ENCODE measurements at regions not wholly inside any gene's neighbourhood (a gene's known extent, or its start where the extent isn't known, plus 50 kb on each side); places are given as distances from the start of the nearest gene placed in this dataset.

GRCh38 chr9:32725066-32725860 is 58.1 kb upstream of the TMEM215 start:
- Histone ChIP-seq H3K27ac (ENCODE audit: low read depth, low read length) (no peak overlapping the region), H4K20me1 (ENCODE audit: insufficient read depth) (no peaks in the 10 kb centered on the region), H3K9ac (ENCODE audit: low read length) (no peak overlapping the region), H3K4me2 (ENCODE audit: low read length) (no peak overlapping the region), H3K36me3 (ENCODE audit: control insufficient read depth in 1 of 2, insufficient read depth in 2 of 2, low read length in 2 of 2) (no peaks in the 10 kb centered on the region), H3K9me2 (ENCODE audit: insufficient read depth) (no peaks in the 10 kb centered on the region), H3K4me1 (ENCODE audit: control insufficient read depth in 1 of 2, insufficient read depth in 2 of 2, low read length in 2 of 2) (no peaks in the 10 kb centered on the region), H3K27me3 (ENCODE audit: insufficient read depth, low read length) (peaks cover 30% of the 10 kb centered on the region), H3K79me2 (ENCODE audit: insufficient read depth, low read length) (no peaks in the 10 kb centered on the region), H2AFZ (ENCODE audit: low read depth, low read length, poor library complexity, severe bottlenecking) (no peak overlapping the region), H3K9me3 (ENCODE audit: control insufficient read depth in 1 of 2, insufficient read depth in 1 of 2, low read depth in 1 of 2, low read length in 2 of 2) (no peaks in the 10 kb centered on the region), H3K4me3 (replicated peaks in 1 of 2; ENCODE audit: low read depth in 1 of 2, low read length in 2 of 2) (no peak overlapping the region)
- no TSS peak for BruUV-seq (replicated peaks)
- ChIA-PET POLR2A (no interaction called here), RAD21 (ENCODE audit: low non-redundant PET in 1 of 2, low total read pairs in 2 of 2, uncharacterized antibody in 2 of 2, unreplicated experiment in 2 of 2) (no interaction called here), CTCF (no interaction called here)
- DNase-seq (ENCODE audit: low read depth, low spot score) (no peak), ATAC-seq (no peak)
- intact Hi-C loops (cut with micrococcal nuclease) = no loop called here
- TF ChIP-seq EZH2 (IDR thresholded peaks at IDR 0.05) (no peak), ZFX (IDR thresholded peaks at IDR 0.05) (no peak), RAD21 (IDR thresholded peaks at IDR 0.05; ENCODE audit: low read depth) (no peak), CBX3 (IDR thresholded peaks at IDR 0.05; ENCODE audit: low read depth) (no peak), SIN3A (IDR thresholded peaks at IDR 0.05; ENCODE audit: low read depth) (no peak), YY1 (IDR thresholded peaks at IDR 0.05; ENCODE audit: extremely low read depth, insufficient replicate concordance, low read depth, low read length) (no peak), TCF7L2 (IDR thresholded peaks at IDR 0.05; ENCODE audit: borderline replicate concordance, extremely low read depth, insufficient read depth, insufficient read length) (no peak), FOSL1 (IDR thresholded peaks at IDR 0.05; ENCODE audit: low read depth) (no peak), ELF1 (IDR thresholded peaks at IDR 0.05; ENCODE audit: borderline replicate concordance, low read depth) (no peak), POLR2A (IDR thresholded peaks at IDR 0.05; ENCODE audit: borderline replicate concordance, extremely low read depth, insufficient read depth, insufficient read length) (no peak), JUND (IDR thresholded peaks at IDR 0.05) (no peak), CEBPB (IDR thresholded peaks at IDR 0.05; ENCODE audit: low read depth) (no peak), SP1 (IDR thresholded peaks at IDR 0.05; ENCODE audit: low read depth) (no peak), EGR1 (IDR thresholded peaks at IDR 0.05; ENCODE audit: low read depth) (no peak), ZNF274 (IDR thresholded peaks at IDR 0.05; ENCODE audit: low read depth, low read length) (no peak), SRF (IDR thresholded peaks at IDR 0.05; ENCODE audit: low read depth) (no peak)
- TF ChIP-seq, protein P1, sequence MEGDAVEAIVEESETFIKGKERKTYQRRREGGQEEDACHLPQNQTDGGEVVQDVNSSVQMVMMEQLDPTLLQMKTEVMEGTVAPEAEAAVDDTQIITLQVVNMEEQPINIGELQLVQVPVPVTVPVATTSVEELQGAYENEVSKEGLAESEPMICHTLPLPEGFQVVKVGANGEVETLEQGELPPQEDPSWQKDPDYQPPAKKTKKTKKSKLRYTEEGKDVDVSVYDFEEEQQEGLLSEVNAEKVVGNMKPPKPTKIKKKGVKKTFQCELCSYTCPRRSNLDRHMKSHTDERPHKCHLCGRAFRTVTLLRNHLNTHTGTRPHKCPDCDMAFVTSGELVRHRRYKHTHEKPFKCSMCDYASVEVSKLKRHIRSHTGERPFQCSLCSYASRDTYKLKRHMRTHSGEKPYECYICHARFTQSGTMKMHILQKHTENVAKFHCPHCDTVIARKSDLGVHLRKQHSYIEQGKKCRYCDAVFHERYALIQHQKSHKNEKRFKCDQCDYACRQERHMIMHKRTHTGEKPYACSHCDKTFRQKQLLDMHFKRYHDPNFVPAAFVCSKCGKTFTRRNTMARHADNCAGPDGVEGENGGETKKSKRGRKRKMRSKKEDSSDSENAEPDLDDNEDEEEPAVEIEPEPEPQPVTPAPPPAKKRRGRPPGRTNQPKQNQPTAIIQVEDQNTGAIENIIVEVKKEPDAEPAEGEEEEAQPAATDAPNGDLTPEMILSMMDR (IDR thresholded peaks at IDR 0.05 in 2 of 3, conservative IDR thresholded peaks at IDR 0.05 in 1 of 3; ENCODE audit: borderline replicate concordance in 1 of 3, insufficient read depth in 1 of 3, low read depth in 2 of 3, low read length in 2 of 3) = no peak
- TF ChIP-seq, protein P2, sequence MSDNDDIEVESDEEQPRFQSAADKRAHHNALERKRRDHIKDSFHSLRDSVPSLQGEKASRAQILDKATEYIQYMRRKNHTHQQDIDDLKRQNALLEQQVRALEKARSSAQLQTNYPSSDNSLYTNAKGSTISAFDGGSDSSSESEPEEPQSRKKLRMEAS (IDR thresholded peaks at IDR 0.05) = no peak
- TF ChIP-seq, protein P3, sequence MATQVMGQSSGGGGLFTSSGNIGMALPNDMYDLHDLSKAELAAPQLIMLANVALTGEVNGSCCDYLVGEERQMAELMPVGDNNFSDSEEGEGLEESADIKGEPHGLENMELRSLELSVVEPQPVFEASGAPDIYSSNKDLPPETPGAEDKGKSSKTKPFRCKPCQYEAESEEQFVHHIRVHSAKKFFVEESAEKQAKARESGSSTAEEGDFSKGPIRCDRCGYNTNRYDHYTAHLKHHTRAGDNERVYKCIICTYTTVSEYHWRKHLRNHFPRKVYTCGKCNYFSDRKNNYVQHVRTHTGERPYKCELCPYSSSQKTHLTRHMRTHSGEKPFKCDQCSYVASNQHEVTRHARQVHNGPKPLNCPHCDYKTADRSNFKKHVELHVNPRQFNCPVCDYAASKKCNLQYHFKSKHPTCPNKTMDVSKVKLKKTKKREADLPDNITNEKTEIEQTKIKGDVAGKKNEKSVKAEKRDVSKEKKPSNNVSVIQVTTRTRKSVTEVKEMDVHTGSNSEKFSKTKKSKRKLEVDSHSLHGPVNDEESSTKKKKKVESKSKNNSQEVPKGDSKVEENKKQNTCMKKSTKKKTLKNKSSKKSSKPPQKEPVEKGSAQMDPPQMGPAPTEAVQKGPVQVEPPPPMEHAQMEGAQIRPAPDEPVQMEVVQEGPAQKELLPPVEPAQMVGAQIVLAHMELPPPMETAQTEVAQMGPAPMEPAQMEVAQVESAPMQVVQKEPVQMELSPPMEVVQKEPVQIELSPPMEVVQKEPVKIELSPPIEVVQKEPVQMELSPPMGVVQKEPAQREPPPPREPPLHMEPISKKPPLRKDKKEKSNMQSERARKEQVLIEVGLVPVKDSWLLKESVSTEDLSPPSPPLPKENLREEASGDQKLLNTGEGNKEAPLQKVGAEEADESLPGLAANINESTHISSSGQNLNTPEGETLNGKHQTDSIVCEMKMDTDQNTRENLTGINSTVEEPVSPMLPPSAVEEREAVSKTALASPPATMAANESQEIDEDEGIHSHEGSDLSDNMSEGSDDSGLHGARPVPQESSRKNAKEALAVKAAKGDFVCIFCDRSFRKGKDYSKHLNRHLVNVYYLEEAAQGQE (IDR thresholded peaks at IDR 0.05; ENCODE audit: low read depth) = no peak
